Chondrocyte (in vitro differentiated cells): ENCODE measurements at regions not wholly inside any gene's neighbourhood (a gene's known extent, or its start where the extent isn't known, plus 50 kb on each side); places are given as distances from the start of the nearest gene placed in this dataset.
"Not testable (repeated sequence)": the region's sequence is repeated elsewhere in the genome, so short reads cannot be mapped to it uniquely, and the experiment has no call there.

Experiments
- DNase-seq: peaks from one replicate; pipeline ENCODE4 v3.0.0; 2021; ENCODE audit warnings: mixed read lengths, low spot score
- H3K27ac Mint-ChIP-seq: one replicate; pipeline ENCODE4 v1.8.0; 2021; ENCODE audit warnings: mild to moderate bottlenecking, moderate library complexity, mixed read lengths; ENCODE audit not compliant: unreplicated experiment
- H3K27me3 Mint-ChIP-seq: 2 replicates; pipeline ENCODE4 v1.8.0; 2021; ENCODE audit warnings: low read depth, mixed read lengths
- H3K36me3 Mint-ChIP-seq: 2 replicates; pipeline ENCODE4 v1.8.0; 2021; ENCODE audit warnings: low read depth, mixed read lengths
- H3K4me1 Mint-ChIP-seq: 2 replicates; pipeline ENCODE4 v1.8.0; 2021; ENCODE audit warnings: low read depth, mild to moderate bottlenecking, mixed read lengths
- H3K4me3 Mint-ChIP-seq: one replicate; pipeline ENCODE4 v1.8.0; 2021; ENCODE audit warnings: mild to moderate bottlenecking, moderate library complexity, mixed read lengths; ENCODE audit not compliant: unreplicated experiment
- H3K9me3 Mint-ChIP-seq: 2 replicates; pipeline ENCODE4 v1.8.0; 2021; ENCODE audit warnings: low read depth, mixed read lengths
- CTCF ChIP-seq: fragments of 200-600 bp; sonication (generic); IDR thresholded peaks from 2 replicates; pipeline ENCODE4 v1.5.0; 2021; ENCODE audit warnings: antibody characterized with exemption, mild to moderate bottlenecking, moderate library complexity

GRCh38 chr1:94296018-94296417, 58.6 kb upstream of the ARHGAP29 start:
- Mint-ChIP-seq H3K27me3 (no peaks in the 10 kb centered on the region), H3K4me3 (no peak overlapping the region), H3K36me3 (no peaks in the 10 kb centered on the region), H3K4me1 (peaks cover 22% of the 10 kb centered on the region), H3K9me3 (no peaks in the 10 kb centered on the region), H3K27ac (no peak overlapping the region)
- no peak for DNase-seq
- TF ChIP-seq CTCF = no peak

- H3K27me3 Mint-ChIP-seq, H3K4me3 Mint-ChIP-seq, H3K27ac Mint-ChIP-seq, H3K36me3 Mint-ChIP-seq, DNase-seq, H3K9me3 Mint-ChIP-seq, H3K4me1 Mint-ChIP-seq: not testable (repeated sequence)
Observed at GRCh38 chr1:94292978-94293377, 55.6 kb upstream of the ARHGAP29 start.

- not testable (repeated sequence) for H3K27ac Mint-ChIP-seq, H3K4me3 Mint-ChIP-seq, H3K27me3 Mint-ChIP-seq, H3K9me3 Mint-ChIP-seq, H3K36me3 Mint-ChIP-seq, H3K4me1 Mint-ChIP-seq, DNase-seq
Observed at GRCh38 chr1:94289244-94289643, 51.9 kb upstream of the ARHGAP29 start.
